Right lobe of liver (tissue), 4 donors: ENCODE measurements at regions not wholly inside any gene's neighbourhood (a gene's known extent, or its start where the extent isn't known, plus 50 kb on each side); places are given as distances from the start of the nearest gene placed in this dataset.

ENCODE experiments used
- POLR2A ChIP-seq: fragments of 450-650 bp; IDR thresholded peaks from one replicate; pipeline ENCODE4 v1.6.1; 2017; ENCODE audit warnings: antibody characterized with exemption, mild to moderate bottlenecking
- TF ChIP-seq, protein P1 (sequence below), 4 donors: fragments of 200-600 bp in 3 of 4; fragments of 450-650 bp in 1 of 4; IDR thresholded peaks; one replicate each; pipeline versions ENCODE4 v1.5.1 to v1.8.0; 2016 to 2022; ENCODE audit warnings: antibody characterized with exemption in 4 of 4, mild to moderate bottlenecking in 2 of 4
- donor health status: DM: no; HTN: no; CAD: no.
- donor health status: DM: no; HTN: no; CAD: no.
- donor health status: DM: no; HTN: yes; CAD: no.

DNA sequence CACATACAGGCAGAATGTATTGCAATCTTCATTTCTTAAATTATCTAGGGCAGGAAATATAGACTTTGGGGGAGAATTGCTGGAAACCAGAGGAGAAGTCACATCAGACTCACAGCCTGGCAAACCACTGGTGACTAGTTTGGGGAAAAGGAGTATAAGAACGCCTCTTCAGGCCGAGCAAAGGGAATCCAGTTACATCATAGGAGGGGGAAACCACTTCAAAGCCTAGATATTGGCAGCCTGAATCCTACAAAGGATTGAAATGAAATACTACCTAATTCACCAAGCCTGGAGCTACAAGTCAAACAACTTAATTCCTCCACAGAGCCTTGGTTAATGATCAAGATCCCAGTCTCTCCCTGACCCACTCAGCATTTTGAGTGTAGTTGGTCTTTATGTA, 121.7 kb downstream of the SLC30A10 start:
- TF ChIP-seq, protein P1, sequence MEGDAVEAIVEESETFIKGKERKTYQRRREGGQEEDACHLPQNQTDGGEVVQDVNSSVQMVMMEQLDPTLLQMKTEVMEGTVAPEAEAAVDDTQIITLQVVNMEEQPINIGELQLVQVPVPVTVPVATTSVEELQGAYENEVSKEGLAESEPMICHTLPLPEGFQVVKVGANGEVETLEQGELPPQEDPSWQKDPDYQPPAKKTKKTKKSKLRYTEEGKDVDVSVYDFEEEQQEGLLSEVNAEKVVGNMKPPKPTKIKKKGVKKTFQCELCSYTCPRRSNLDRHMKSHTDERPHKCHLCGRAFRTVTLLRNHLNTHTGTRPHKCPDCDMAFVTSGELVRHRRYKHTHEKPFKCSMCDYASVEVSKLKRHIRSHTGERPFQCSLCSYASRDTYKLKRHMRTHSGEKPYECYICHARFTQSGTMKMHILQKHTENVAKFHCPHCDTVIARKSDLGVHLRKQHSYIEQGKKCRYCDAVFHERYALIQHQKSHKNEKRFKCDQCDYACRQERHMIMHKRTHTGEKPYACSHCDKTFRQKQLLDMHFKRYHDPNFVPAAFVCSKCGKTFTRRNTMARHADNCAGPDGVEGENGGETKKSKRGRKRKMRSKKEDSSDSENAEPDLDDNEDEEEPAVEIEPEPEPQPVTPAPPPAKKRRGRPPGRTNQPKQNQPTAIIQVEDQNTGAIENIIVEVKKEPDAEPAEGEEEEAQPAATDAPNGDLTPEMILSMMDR (IDR thresholded peaks at IDR 0.05), result no peak
- TF ChIP-seq POLR2A, result no peak
